ENCODE measurements at regions not wholly inside any gene's neighbourhood (a gene's known extent, or its start where the extent isn't known, plus 50 kb on each side); places are given as distances from the start of the nearest gene placed in this dataset.
"Not testable (repeated sequence)": the region's sequence is repeated elsewhere in the genome, so short reads cannot be mapped to it uniquely, and the experiment has no call there.

DNA sequence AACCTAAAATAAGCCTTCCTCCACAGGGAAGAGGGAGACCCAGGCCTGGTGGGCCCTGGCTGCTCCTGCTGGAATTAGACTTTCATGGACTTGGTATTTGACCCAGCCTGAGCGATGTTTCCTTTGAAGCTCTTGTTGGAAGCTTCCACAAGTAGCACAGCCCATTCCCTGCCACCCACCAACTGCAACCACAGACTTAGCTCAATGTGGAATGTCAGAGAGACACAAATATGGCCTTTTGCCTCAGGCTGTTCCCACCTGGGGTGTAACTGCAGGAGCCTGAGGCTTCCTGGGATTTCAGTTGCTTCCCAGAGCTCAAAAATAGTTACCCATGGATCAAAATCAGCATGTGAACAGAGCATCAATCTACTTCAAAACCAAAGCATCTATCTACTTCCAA lies 70.3 kb upstream of the LHFPL2 start:
- no peaks in the 10 kb centered on the region for H3K36me3 ChIP-seq
- no peaks in the 10 kb centered on the region for H3K4me1 ChIP-seq
- TF ChIP-seq, protein P1, sequence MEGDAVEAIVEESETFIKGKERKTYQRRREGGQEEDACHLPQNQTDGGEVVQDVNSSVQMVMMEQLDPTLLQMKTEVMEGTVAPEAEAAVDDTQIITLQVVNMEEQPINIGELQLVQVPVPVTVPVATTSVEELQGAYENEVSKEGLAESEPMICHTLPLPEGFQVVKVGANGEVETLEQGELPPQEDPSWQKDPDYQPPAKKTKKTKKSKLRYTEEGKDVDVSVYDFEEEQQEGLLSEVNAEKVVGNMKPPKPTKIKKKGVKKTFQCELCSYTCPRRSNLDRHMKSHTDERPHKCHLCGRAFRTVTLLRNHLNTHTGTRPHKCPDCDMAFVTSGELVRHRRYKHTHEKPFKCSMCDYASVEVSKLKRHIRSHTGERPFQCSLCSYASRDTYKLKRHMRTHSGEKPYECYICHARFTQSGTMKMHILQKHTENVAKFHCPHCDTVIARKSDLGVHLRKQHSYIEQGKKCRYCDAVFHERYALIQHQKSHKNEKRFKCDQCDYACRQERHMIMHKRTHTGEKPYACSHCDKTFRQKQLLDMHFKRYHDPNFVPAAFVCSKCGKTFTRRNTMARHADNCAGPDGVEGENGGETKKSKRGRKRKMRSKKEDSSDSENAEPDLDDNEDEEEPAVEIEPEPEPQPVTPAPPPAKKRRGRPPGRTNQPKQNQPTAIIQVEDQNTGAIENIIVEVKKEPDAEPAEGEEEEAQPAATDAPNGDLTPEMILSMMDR (IDR thresholded peaks at IDR 0.05; ENCODE audit: low read depth, low read length) = no peak
- H3K9me3 ChIP-seq = no peaks in the 10 kb centered on the region
- H3K27me3 ChIP-seq = no peaks in the 10 kb centered on the region
- DNase-seq = no peak
- no peak overlapping the region for H3K4me3 ChIP-seq (ENCODE audit: low read depth, low read length)

DNA sequence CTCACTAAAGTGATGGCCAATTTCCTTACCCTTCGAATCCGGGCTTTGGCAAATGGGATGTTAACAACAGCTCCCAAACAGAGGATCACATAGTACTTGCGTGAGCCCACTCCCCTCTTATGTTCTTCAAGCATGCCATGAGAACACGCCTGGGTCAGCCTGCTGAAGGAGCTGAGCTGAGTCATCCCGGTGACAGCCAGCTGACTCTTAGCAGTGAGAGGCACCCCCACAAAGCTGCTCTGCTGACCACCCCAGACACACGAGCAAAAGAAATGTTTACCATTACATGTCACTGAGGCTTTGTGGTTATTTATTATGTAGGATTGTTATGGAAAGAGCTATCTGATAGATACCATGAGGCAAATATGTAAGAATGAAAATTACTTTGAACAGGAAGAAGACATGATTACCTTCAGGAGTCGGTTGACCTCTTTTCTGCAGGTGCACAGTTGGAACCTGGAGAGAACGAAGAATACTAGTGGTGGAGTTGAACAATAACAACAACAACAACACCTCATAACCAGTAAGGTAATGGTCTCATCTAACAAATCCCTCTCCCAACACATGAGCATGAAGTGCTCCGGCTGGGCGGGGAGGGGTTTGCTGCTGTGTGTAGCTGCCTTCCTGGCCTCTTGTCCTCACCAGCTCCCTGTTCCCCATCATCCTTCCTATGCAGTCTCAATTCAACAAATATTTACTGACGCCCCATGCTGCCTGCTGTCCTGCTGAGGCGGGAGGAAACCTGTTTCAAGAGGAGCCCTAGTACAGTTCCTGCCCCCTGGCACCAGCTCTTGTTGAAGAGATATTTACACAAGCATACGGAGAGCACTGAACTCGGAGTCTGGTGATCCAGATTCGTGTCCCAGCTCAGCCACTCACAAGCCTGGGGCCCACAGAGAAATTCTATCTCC lies 69.4 kb upstream of the LHFPL2 start:
- H3K4me1 ChIP-seq = no peaks in the 10 kb centered on the region
- no peak for DNase-seq

DNA sequence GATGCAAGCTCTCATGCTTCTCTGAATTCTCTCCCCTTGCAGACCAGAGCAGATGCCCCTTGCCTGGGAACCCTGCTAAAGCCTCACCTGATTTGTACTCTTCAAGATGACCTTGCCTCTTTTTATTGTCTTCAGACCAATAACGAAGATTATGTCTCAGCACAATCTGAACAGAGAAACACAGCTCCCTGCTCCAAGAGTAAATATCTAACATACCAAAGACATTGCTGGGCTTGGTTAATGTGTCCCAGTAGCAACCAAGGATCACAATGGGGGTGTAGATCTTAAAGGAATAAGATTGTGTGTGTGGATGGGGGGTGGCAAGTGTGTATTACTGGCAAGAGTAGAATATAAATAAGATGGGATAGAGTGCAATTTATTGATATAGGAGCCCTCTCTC lies 67.6 kb upstream of the LHFPL2 start:
- DNase-seq = no peak
- H3K27me3 ChIP-seq = no peaks in the 10 kb centered on the region
- H3K4me3 ChIP-seq (ENCODE audit: low read depth, low read length) = no peak overlapping the region
- no peaks in the 10 kb centered on the region for H3K36me3 ChIP-seq
- TF ChIP-seq, protein P1 (IDR thresholded peaks at IDR 0.05; ENCODE audit: low read depth, low read length) = no peak
- no peaks in the 10 kb centered on the region for H3K4me1 ChIP-seq
- H3K9me3 ChIP-seq = no peaks in the 10 kb centered on the region

More for the DNA sequence above, 69.4 kb upstream of the LHFPL2 start:
- H3K36me3 ChIP-seq = no peaks in the 10 kb centered on the region
- no peaks in the 10 kb centered on the region for H3K9me3 ChIP-seq
- TF ChIP-seq, protein P1 (IDR thresholded peaks at IDR 0.05; ENCODE audit: low read depth, low read length) = no peak
- no peak overlapping the region for H3K4me3 ChIP-seq (ENCODE audit: low read depth, low read length)
- H3K27me3 ChIP-seq = no peaks in the 10 kb centered on the region

DNA sequence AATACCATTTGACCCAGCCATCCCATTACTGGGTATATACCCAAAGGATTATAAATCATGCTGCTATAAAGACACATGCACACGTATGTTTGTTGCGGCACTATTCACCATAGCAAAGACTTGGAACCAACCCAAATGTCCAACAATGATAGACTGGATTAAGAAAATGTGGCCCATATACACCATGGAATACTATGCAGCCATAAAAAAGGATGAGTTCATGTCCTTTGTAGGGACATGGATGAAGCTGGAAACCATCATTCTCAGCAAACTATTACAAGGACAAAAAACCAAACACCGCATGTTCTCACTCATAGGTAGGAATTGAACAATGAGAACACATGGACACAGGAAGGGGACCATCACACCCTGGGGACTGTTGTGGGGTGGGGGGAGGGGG lies 66.8 kb upstream of the LHFPL2 start:
- H3K4me3 ChIP-seq (ENCODE audit: low read depth, low read length); H3K27me3 ChIP-seq; DNase-seq; H3K4me1 ChIP-seq; H3K36me3 ChIP-seq; H3K9me3 ChIP-seq: not testable (repeated sequence)

DNA sequence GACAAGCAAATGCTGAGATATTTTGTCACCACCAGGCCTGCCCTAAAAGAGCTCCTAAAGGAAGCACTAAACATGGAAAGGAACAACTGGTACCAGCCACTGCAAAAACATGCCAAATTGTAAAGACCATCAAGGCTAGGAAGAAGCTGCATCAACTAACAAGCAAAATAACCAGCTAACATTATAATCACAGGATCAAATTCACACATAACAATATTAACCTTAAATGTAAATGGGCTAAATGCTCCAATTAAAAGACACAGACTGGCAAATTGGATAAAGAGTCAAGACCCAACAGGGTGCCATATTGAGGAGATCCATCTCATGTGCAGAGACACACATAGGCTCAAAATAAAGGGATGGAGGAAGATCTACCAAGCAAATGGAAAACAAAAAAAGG lies 63.1 kb upstream of the LHFPL2 start:
- not testable (repeated sequence) for H3K36me3 ChIP-seq; H3K4me1 ChIP-seq; DNase-seq; H3K4me3 ChIP-seq (ENCODE audit: low read depth, low read length); H3K27me3 ChIP-seq; H3K9me3 ChIP-seq

DNA sequence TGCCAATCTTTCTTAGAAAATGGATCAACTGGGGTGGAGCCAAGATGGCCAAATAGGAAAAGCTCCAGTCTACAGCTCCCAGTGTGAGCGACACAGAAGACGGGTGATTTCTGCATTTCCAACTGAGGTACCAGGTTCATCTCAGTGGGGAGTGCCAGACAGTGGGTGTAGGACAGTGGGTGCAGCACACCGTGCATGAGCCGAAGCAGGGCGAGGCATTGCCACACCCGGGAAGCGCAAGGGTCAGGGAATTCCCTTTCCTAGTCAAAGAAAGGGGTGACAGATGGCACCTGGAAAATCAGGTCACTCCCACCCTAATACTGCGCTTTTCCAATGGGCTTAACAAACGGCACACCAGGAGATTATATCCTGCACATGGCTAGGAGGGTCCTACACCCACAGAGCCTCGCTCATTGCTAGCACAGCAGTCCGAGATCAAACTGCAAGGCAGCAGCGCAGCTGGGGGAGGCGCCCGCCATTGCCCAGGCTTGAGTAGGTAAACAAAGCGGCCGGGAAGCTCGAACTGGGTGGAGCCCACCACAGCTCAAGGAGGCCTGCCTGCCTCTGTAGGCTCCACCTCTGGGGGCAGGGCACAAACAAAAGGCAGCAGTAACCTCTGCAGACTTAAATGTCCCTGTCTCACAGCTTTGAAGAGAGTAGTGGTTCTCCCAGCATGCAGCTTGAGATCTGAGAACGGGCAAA lies 61.3 kb upstream of the LHFPL2 start:
- DNase-seq; H3K4me3 ChIP-seq (ENCODE audit: low read depth, low read length); H3K36me3 ChIP-seq; H3K4me1 ChIP-seq; H3K27me3 ChIP-seq; H3K9me3 ChIP-seq: not testable (repeated sequence)

DNA sequence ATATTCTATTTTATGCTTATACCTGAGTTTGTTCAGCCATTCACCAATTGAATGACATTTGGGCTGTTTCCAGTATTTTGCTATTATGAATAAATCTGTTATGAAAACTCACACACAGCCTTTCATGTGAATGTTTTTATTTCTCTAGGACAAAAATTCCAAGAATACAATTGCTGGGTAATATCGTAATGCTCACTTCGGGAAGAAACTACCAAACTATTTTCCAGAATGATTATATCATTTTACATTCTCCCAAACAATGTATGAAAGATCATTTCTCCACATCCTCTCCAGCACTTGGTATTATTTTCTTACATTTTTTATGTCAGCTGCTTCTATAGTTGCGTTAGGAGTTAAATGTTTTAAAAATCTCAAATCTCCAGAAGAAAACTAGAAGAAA lies 58.3 kb upstream of the LHFPL2 start:
- TF ChIP-seq, protein P1 (IDR thresholded peaks at IDR 0.05; ENCODE audit: low read depth, low read length) = no peak
- Histone ChIP-seq H3K27me3 (no peaks in the 10 kb centered on the region), H3K4me1 (no peaks in the 10 kb centered on the region), H3K9me3 (no peaks in the 10 kb centered on the region), H3K4me3 (ENCODE audit: low read depth, low read length) (no peak overlapping the region), H3K36me3 (no peaks in the 10 kb centered on the region)
- DNase-seq = no peak
